ENCODE measurements at regions not wholly inside any gene's neighbourhood (a gene's known extent, or its start where the extent isn't known, plus 50 kb on each side); places are given as distances from the start of the nearest gene placed in this dataset.
"Not testable (repeated sequence)": the region's sequence is repeated elsewhere in the genome, so short reads cannot be mapped to it uniquely, and the experiment has no call there.

DNA sequence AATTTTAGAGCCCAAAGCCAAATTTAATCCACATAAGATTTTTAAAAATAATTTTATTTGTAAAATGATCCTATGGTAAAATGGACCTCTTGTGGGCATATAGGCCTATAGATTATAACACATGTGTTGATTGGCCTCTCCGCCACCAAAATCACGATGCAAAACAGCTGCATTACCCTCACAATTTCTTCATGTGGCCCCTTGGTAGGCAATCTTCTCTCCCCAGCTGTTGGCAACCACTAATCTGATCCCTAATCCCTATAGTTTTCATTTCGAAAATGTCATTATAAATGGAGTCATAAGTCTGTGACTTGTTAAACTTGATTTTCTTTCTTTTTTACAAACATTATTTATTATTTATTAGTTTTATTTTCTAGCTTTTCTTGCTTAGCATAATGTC is 263.9 kb upstream of the SULF2 start:
- no peak for DNase-seq (ENCODE audit: low read depth in 2 of 2)

DNA sequence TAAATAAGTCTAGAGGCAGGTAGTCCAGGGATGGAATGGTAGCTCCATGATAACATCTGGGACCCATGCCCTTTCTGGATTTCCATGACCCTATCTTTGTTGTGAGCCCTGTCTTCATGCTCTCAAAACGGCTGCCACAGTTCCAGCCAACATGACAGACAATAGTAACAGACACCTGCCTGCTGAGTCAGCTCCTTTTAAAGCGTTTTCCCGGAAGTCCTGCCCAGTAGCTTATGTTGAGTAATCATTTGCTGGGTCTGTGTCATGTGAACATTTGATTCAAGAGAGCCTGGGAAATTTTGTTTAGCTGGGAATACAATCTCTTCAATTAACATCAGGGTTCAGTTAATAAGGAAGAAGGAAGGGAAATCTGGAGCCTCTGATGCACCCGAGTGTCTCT is 262.2 kb upstream of the SULF2 start:
- DNase-seq (ENCODE audit: low read depth in 2 of 2): no peak

DNA sequence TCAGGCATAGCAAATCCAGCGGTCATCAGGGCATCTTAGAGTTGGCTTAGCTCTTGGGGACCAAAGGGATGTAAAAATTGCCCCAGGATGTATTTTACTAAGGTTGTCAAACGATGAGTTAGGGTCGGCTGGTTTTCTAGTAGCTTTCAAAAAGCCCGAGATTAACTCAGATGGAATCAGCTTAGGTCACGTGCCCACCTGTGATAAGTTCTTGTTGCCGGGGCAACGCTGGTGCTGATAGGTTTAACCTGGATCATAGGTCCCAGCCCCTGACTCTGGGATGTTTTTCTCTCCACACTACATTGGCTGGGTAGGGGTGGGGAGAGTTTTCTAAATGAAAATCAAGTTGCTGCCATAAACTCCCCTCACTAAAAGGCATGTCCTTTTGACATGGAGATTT is 257.3 kb upstream of the SULF2 start:
- DNase-seq (ENCODE audit: low read depth in 2 of 2): no peak

DNA sequence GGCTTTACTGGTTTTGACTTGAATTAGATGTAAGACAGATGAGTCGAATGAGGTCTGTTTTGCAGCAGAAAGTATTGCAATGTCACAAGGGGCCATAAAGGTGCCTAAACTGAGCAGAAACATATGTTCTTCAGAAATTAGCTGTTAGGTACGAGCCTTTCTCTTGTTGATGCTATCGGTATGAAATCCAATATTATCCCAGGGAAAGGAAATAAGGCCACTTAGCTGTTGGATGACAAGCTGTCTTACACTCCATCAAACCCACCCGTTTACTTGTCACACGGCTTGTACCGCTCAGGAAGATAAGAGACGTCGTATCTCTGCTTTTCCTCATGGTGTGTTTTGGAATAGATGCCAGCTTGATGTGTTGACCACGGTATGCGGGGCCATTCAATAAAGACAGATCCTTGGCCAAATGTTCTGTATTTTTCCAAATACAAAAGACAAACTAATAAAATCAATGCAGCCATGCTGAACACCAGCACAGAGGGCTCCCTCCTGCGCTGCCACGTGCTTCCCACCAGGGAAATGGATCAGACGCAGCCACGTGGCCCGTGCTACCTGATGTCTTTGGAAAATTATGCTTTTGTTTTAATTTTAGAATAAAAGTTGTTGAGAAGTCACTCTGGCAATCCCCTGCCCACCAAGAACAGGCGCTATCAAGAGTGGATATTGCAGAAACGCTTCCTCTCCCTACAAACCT is 255.9 kb upstream of the SULF2 start:
- no peak for DNase-seq (ENCODE audit: low read depth in 2 of 2)

DNA sequence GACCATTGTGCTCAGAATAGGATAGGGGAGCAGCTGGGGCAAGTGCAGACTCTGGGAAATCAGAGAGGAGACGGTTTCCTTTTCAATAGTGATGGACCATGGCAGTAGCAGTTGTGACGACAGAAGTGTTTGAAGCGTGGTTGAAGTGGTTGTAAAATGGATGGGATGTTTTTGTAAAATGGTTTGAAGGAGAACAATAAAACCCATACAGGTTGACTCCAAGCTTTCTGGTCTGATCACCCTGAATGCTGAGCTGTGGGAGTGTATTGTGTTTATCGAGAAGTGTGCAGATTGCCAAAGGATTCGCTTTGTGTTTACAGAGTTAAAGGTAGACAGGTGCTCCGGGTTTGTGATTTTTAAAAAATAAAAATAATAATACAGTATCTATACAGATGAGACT is 255.2 kb upstream of the SULF2 start:
- no peak for DNase-seq (ENCODE audit: low read depth in 2 of 2)

DNA sequence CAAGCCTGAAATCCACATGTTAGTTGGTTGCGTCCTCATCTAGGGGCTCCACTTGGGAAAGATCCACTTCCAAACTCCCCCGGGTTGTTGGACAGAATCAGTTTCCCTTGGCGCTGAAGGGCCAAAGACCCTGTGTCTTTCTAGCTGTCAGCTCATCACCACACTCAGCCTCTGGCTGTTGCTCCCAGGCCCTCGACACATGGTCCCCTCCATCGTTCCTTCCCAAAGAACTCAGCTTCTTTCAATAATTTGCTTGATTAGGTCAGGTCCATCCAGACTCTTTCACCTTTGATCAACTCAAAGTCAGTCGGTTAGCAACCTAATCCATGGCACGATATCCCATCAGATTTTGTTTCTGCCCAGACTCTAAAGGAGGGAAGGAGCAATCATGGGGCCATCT is 254.8 kb upstream of the SULF2 start:
- DNase-seq (ENCODE audit: low read depth in 2 of 2): no peak

DNA sequence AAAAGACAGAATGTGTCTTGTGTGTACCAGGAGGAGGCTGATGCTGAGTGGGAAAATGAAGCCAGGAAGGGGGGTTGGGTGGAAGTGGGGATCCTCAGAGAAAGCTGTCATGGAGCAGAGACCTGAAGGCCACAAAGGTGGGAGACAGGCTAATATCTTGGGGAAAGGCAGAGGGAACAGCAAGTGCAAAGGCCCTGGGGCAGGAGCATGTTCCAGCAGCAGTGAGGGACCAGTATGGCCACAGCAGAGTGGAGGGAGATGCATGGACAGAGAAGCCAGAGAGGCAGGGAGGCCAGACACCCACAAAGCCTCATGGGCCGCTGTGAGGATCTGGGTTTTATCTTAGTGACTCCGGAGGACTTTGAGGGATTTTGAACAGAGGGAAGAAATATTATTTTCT is 254.2 kb upstream of the SULF2 start:
- DNase-seq (ENCODE audit: low read depth in 2 of 2): no peak

DNA sequence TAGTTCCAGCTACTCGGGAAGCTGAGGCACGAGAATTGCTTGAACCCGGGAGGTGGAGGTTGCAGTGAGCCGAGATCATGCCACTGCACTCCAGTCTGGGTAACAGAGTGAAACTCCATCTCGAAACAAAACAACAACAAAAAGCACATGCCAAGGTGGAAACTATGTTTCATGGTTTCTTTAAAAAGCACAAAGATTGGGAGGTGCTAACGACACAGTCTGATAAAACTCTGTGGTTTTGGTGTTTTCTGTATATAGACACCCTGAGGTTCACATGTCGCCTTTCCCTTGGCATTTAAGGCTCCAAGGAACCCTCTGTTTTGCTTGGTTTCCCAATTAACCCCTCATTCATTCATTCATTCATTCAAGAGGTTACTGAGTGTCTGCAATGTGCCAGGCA is 253.4 kb upstream of the SULF2 start:
- no peak for DNase-seq (ENCODE audit: low read depth in 2 of 2)

DNA sequence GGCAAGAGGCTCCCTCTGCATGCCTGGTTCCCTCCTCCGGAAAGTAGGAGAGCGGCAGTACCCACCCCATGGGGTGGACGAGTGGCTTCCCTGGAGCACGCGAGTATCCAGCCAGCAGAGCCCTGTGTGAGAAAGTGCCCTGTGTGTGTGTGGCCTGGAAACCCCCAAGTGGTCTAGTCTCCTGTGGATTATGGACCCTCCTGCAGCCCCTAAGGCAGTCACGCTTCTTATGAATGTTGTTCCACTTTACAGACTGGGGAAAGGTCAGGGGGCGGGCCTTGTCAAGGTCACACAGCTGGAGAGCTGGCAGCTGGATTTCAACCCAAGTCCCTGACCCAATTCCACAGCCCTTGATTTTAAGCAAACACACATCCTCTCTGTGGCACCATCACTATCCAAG is 252.5 kb upstream of the SULF2 start:
- DNase-seq (ENCODE audit: low read depth in 2 of 2): not testable (repeated sequence)

DNA sequence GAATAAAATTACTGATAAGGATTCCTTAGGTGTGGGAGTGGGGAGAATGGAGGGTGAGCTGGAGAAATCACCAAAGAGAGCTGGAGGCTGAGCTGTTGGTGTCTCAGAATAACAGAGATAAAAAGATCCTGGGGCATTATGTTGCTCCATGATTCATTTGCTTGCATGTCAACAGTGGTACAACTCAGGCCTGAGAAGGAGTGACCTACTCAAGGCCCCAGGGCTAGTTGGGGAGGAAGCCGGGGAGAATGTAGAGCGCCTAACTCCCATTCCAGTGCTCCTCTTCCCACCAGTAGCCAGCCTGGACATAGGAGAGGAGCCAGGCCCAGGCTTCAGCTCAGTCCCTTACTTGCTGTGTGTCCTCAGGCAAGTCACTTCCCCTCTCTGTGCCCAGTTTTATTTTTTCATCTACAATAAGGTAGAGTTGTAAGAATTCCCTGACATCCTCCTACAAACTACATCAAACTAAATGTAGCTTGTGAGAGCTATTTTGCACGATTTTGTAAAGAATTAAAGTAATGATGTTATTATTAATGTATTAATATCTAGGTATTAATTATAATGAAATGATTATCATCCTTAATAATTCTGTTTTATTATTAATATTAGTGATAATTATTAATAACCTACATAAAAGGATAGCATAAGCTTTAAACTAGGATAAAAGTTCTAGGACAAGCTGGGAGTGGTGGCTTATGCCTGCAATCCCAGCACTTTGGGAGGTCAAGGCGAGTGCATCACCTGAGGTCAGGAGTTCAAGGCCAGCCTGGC is 250.9 kb upstream of the SULF2 start:
- no peak for DNase-seq (ENCODE audit: low read depth in 2 of 2)

DNA sequence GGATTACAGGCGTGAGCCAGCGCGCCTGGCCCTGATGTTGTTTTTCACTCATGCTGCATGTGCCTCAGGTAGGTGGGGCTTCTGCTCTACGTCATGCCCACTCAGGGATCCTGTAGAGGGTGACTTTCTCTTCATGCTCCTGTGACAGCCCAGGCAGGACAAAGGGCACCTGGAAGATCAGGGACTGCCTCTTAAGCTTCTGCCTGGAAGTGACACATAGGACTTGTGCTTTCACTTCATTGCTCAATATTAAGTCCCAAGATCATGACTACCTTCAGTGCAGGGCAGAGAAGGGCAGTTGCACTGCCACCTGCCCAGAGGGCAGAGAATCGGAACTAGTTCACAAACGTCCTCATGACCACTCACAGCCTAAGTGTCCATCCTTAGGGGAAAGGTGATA is 249.5 kb upstream of the SULF2 start:
- no peak for DNase-seq (ENCODE audit: low read depth in 2 of 2)

DNA sequence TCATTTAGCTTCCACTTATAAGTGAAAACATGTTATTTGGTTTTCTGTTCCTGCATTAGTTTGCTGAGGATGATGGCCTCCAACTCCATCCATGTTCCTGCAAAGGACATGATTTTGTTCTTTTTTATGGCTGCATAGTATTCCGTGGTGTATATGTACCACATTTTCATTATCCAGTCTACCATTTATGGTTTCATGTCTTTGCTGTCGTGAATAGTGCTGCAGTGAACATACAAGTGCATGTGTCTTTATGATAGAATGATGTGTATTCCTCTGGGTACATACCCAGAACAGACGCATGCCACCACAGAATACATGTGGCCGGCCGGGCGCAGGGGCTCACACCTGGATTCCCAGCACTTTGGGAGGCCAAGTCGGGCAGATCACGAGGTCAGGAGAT is 247.7 kb upstream of the SULF2 start:
- DNase-seq (ENCODE audit: low read depth in 2 of 2): not testable (repeated sequence)

DNA sequence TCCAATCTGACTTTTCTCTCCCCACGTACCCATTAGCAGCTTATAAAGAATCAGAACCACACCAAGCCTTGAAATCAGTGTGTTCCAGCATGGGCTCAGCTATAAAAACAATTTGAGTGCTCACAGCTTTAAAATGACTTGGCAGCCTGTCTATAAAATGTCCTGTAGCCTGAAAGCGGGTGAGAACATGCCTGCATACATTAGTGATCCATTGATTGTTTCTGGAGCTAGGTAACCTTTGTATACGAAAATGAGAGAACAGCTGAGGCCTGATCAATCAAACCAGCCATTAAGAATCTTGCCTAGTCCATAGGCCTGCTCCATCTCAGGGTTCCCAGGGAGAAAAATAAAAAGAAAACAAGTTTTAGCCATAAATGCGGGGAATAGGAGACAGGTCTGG is 245.8 kb upstream of the SULF2 start:
- no peak for DNase-seq (ENCODE audit: low read depth in 2 of 2)

DNA sequence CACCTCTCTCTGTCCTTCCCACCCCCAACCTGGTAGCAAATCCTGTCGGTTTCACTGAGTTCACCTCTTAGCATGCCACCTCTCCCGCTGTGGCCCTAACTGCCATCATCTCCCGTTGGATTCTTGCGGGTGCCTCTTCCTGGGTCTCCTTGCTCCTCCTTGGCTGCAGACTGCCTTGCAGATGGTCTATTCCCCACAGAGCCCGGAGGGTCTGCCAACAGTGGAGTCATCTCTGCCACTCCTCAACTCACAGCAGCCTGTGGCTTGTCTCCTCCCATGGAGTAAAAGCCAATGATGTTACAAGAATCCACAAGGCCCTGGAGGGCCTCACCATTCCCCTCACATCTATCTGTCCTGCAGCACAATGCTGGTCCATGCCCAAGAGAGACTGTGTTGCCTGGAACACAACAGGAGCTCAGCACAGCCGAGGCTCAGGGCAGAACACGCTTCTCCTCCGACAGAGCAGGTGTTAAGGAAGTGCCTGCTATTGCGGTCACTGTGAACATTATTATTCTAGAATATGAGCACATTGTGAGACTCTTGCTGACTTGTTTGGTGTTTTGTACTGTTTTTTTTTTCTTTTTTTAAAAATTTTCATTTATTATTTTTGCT is 241.8 kb upstream of the SULF2 start:
- no peak for DNase-seq (ENCODE audit: low read depth in 2 of 2)

DNA sequence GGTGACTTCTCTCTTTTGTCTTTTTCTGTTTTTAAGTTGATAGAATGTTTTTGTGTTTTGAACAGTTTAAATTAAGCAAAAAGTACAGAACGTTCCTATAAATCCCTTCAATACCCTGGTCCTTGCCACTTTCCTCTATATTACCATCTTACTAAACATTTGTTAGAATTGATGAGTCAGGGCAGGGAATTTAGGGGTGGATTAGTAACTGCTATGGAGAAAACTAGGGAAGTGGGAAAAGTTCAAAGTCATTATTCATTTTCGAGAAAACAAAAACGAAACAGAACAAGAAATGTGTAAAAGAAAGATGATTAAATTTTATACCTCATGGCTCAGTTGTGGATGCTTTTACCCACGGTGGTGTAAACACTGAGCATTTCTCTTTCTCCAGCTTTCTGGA is 240.4 kb upstream of the SULF2 start:
- no peak for DNase-seq (ENCODE audit: low read depth in 2 of 2)

DNA sequence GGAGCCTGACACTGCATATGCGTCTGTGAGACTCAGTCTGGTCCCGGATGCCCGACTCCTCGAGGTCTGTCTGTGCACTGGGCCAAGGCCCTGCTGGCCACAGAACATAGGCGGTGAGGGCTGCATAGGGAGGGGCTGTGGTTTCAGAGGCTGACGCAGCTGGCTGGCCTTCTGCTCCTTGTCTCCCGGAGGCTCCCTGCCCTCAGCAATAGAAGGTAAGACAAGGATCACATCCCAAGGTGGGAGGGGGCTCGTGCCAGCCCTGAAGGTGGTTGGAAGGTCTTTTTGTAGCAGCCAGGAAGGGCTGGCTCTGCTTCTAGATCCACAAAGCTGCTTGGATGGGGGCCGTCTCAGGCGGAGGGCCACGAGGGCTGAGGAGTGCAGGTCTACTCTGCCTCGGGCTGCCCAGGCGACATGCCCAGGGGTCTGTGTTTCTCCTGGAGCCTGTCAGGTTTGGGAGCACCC is 239.8 kb upstream of the SULF2 start:
- no peak for DNase-seq (ENCODE audit: low read depth in 2 of 2)

DNA sequence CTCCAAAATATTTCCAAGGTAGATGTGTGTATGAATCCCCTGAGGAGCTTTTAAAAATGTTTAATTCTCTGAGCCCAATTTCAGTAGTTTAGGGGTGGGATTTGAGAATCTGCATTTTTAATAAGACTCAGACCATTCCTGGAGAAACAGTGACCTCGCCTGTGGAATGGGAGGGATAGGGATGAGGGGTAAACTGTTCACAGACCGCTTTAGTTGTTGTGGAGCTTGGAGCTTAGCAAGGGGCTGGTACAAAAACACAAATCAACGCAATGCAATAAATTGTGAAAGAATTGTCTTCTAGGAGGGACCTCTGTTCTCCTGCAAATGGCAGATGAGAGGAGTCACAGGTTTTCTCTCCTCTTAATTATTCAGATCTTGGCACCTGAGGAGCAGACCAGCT is 239.3 kb upstream of the SULF2 start:
- DNase-seq (ENCODE audit: low read depth in 2 of 2): no peak

DNA sequence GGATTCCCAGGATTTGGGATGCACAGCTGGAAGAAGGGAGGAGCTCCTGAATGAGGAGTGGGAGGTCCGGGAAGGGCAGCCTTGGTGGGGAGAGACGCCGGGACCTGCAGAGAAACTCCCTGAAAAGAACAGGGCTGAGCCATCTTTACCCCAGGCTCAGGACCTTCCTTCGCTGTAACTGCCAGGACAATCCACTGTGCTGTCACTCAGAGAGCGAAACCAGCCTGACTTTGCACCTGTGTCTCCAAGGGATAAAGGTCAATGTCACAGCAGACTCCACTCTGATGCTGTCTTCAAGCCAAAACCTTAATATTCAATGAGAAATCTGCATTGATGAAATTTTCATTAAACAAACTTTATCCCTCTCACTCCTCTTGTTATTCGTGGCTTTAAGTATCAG is 235.4 kb upstream of the SULF2 start:
- DNase-seq (ENCODE audit: low read depth in 2 of 2): not testable (repeated sequence)

DNA sequence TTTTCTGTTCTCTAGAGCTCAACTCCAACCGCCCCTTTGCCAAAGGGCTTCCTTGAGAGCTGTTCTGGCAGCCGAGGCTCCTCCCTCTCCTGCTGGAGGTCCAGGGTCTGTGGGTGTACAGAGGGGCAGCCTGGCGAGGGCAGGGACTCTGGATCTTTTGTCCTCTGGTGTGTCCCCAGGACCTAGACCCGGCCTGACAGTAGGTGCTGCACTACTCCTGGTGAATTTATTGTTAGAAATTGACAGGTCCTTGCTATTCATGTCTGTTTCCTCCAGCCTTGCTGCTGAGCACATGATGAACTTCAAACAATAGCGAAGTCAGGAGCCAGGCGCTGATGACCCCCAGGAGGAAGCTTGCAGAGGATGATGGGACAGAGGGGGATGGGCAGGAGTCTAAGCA is 234.7 kb upstream of the SULF2 start:
- no peak for DNase-seq (ENCODE audit: low read depth in 2 of 2)

DNA sequence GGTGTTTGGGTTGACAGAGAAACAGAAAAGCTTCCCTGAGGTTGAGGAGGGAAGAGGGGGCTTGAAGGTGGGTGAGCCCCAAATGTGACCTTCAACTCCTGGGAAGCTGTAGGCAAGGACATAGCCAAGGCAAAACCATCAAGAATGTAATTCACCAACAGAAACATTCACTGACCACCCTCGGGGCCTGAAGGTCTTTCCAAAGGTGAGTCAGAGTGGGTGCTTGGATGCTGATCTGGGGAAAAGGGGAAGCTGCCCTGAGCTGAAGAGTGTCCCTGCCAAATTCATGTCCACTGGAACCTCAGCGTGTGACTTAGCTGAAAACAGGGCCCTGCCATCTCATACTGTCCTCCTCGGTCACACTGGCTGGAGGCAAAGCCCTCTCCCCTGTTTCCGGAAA is 234.2 kb upstream of the SULF2 start:
- no peak for DNase-seq (ENCODE audit: low read depth in 2 of 2)

DNA sequence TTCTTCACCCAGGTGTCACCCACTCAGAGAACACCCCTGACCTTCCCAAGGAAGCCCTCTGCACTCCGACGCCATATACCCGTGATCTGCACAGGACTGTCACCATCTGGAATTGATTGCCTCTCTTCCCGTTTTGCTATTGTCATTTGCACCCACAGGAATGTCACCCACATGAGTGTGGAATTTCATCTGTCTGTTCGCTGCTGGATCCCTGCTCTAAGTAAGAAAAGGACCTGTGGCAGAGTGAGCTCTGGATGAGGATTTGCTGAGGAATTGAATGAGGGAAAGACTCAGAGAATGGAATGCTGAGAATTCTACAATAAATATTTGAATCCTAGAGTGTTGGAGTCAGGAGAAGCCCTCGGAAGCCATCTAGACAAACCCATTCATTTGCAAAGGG is 233.6 kb upstream of the SULF2 start:
- not testable (repeated sequence) for DNase-seq (ENCODE audit: low read depth in 2 of 2)

DNA sequence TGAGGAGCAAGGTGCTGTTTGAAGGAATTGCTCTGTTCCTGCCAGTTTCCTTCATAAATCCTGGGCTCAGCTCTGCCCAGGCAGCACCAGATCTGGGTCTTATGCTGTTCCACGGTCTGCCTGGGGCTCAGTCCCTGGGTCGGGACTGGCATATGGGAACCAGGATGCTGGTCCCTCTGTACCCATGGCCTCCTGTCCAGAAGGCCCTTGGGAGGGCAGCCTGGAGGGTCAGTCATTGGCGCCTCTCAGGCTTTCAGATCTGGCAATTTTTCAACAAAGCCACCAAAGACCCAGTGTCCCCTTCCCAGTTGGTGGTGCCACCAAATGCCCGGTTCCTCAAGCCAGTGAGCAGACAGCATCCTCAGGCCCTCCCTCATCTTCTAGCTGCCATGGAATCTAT is 232.7 kb upstream of the SULF2 start:
- no peak for DNase-seq (ENCODE audit: low read depth in 2 of 2)

DNA sequence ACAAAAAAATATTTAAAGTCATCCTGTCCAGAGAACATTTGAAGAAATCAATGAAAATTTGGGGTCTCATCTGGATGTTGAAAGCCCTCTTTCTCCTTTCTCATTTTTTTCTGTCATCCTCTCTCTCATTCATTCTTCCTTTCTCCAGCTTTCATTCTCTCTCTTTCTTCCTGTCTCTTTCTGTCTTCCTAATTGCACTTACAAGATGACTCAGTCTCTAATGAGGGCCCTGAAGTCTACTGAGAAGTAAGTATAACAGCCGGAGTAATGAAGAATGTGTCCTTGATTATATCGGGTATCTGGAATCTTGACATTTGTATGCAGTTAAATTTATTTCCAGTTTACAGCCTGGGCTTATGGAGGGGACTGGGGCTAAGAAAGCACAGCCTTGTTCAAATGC is 232.2 kb upstream of the SULF2 start:
- DNase-seq (ENCODE audit: low read depth in 2 of 2): no peak

Measured in activated CD4-positive, alpha-beta T cell treated with anti-CD3 and anti-CD28 coated beads for 24 hours (primary cell).